HepG2 (cell line): ENCODE measurements at regions not wholly inside any gene's neighbourhood (a gene's known extent, or its start where the extent isn't known, plus 50 kb on each side); places are given as distances from the start of the nearest gene placed in this dataset.

Source experiments
- ATAC-seq: fragments of 200-7000 bp; cut with Tn5 transposase; 3 replicates; pipeline ENCODE4 v1.9.1; 2020; ENCODE audit warnings: mild to moderate bottlenecking, moderate library complexity
- BruUV-seq: library from RNA; stranded (reverse); fragments of 400-500 nt; replicated peaks from 2 replicates; lab custom pipeline; 2021; lab: Mats Ljungman, UMichigan
- CTCF ChIA-PET: fragments of 300-600 bp; formaldehyde crosslinking; extraction: SDS; loops from one replicate; lab custom pipeline; 2021; ENCODE audit warnings: low total read pairs, inconsistent platforms, low intra/inter-chr PET ratio; lab: Yijun Ruan, JAX
- POLR2A ChIA-PET: fragments of 350-600 bp; sonication (Branson Sonifier 250); formaldehyde crosslinking; loops from one replicate; lab custom pipeline; 2020; ENCODE audit warnings: antibody characterized with exemption, inconsistent platforms; lab: Yijun Ruan, JAX
- DNase-seq: peaks from one replicate; pipeline ENCODE4 v3.0.0-alpha.2; 2015; ENCODE audit warnings: low spot score
- FAIRE-seq: peaks from 3 replicates; lab custom pipeline; 2011; peaks lifted over from hg19 to GRCh38; lab: Jason Lieb, UNC
- H2AFZ ChIP-seq: one replicate; pipeline ENCODE4 v1.6.1; 2011; ENCODE audit warnings: low read length, inconsistent platforms
- H3K27ac ChIP-seq: fragments of 300-600 bp; 3 replicates; pipeline ENCODE4 v1.8.0; 2011; ENCODE audit warnings: mixed run types, mild to moderate bottlenecking, mixed read lengths, low read length, inconsistent platforms; ENCODE audit not compliant: insufficient read depth; ENCODE audit errors: extremely low read length
- H3K27me3 ChIP-seq, 2 experiments: fragments of 200-600 bp in 1 of 2; 2 replicates in 1 of 2; 3 replicates in 1 of 2; pipeline versions ENCODE4 v1.6.0 to v1.8.0; 2011; ENCODE audit warnings: low read length in 2 of 2, mild to moderate bottlenecking in 2 of 2, moderate library complexity in 2 of 2, inconsistent platforms in 1 of 2; ENCODE audit not compliant: insufficient read depth in 2 of 2, control insufficient read depth in 1 of 2
- H3K36me3 ChIP-seq, 2 experiments: fragments of 200-600 bp in 1 of 2; replicated peaks in 1 of 2; 2 replicates in 1 of 2; 3 replicates in 1 of 2; pipeline versions ENCODE4 v1.5.1 to v1.8.0; 2011; ENCODE audit warnings: low read length in 2 of 2, inconsistent platforms in 1 of 2; ENCODE audit not compliant: insufficient read depth in 2 of 2, control insufficient read depth in 1 of 2
- H3K4me1 ChIP-seq: 2 replicates; pipeline ENCODE4 v1.5.1; 2012; ENCODE audit warnings: low read length, inconsistent platforms; ENCODE audit not compliant: insufficient read depth
- H3K4me2 ChIP-seq: 2 replicates; pipeline ENCODE4 v1.6.0; 2011; ENCODE audit warnings: low read depth, low read length, inconsistent platforms
- H3K4me3 ChIP-seq, 3 experiments: fragments of 200-600 bp in 1 of 3; sonication (generic), shearing (Covaris generic) in 1 of 3; replicated peaks in 1 of 3; 2 replicates each; pipeline ENCODE4 v1.5.1; 2011 to 2016; ENCODE audit warnings: low read length in 3 of 3, inconsistent platforms in 2 of 3, low read depth in 2 of 3, mild to moderate bottlenecking in 2 of 3, control low read depth in 1 of 3, mixed read lengths in 1 of 3; ENCODE audit not compliant: insufficient read depth in 1 of 3
- H3K79me2 ChIP-seq: one replicate; pipeline ENCODE4 v1.6.1; 2011; ENCODE audit warnings: low read length, inconsistent platforms; ENCODE audit not compliant: insufficient read depth
- H3K9ac ChIP-seq: 2 replicates; pipeline ENCODE4 v1.6.0; 2011; ENCODE audit warnings: mild to moderate bottlenecking, low read depth, low read length, inconsistent platforms; ENCODE audit not compliant: insufficient read depth
- H3K9me3 ChIP-seq: 2 replicates; pipeline ENCODE4 v1.5.1; 2012; ENCODE audit warnings: mild to moderate bottlenecking, low read length
- H4K20me1 ChIP-seq: 2 replicates; pipeline ENCODE4 v1.6.0; 2011; ENCODE audit warnings: inconsistent platforms, mild to moderate bottlenecking, low read length, moderate library complexity; ENCODE audit not compliant: insufficient read depth
- CREM ChIP-seq, 2 experiments: sonication (generic) in 1 of 2; formaldehyde crosslinking in 1 of 2; IDR thresholded peaks; 2 replicates each; pipeline versions ENCODE4 v1.4.0 to v1.6.1; 2016 to 2020; ENCODE audit warnings: antibody characterized with exemption in 1 of 2, mild to moderate bottlenecking in 1 of 2, missing genetic modification reagents in 1 of 2
- PHF5A ChIP-seq: IDR thresholded peaks from one replicate; pipeline ENCODE4 v1.6.1; 2018; ENCODE audit warnings: low read depth, missing genetic modification reagents; ENCODE audit not compliant: unreplicated experiment
- SOX6 ChIP-seq, 2 experiments: fragments of 450-650 bp in 1 of 2; sonication (generic) in 1 of 2; formaldehyde crosslinking in 1 of 2; IDR thresholded peaks; 2 replicates each; pipeline versions ENCODE4 v1.4.0 to v1.6.1; 2017 to 2020; ENCODE audit warnings: antibody characterized with exemption in 1 of 2, mild to moderate bottlenecking in 1 of 2, missing genetic modification reagents in 1 of 2
- TBX2 ChIP-seq: sonication (generic); formaldehyde crosslinking; IDR thresholded peaks from 2 replicates; pipeline ENCODE4 v1.5.0; 2020; ENCODE audit warnings: missing genetic modification reagents, mild to moderate bottlenecking, borderline replicate concordance
- THAP9 ChIP-seq: sonication (generic); formaldehyde crosslinking; IDR thresholded peaks from 2 replicates; pipeline ENCODE4; 2020; ENCODE audit warnings: missing genetic modification reagents, mild to moderate bottlenecking, borderline replicate concordance
- ZNF558 ChIP-seq: sonication (generic); formaldehyde crosslinking; IDR thresholded peaks from 2 replicates; pipeline ENCODE4 v1.9.0; 2022; ENCODE audit warnings: mild to moderate bottlenecking, missing genetic modification reagents, borderline replicate concordance
- ZNF724P ChIP-seq: sonication (generic); formaldehyde crosslinking; IDR thresholded peaks from 2 replicates; pipeline ENCODE4 v1.8.0; 2022; ENCODE audit warnings: missing genetic modification reagents, borderline replicate concordance
- WGBS: methylation state at CpG from one replicate; pipeline ENCODE4 v1.1.6; 2017; ENCODE audit warnings: low lambda C conversion rate; 5-methylcytosine and 5-hydroxymethylcytosine counted together
- in situ Hi-C: cut with HindIII; loops from 2 replicates; pipeline ENCODE4 v1.10.0; 2017; ENCODE audit warnings: low pct_unique_long_range_greater_than_20kb; ENCODE audit not compliant: extremely low pct_ligation_motif_present
- intact Hi-C: fragments of 100-400 bp; cut with micrococcal nuclease; formaldehyde crosslinking; loops from one replicate; pipeline ENCODE4 v1.10.0; 2022; ENCODE audit not compliant: unreplicated experiment
- TF ChIP-seq, protein P1 (sequence below): sonication (generic); formaldehyde crosslinking; IDR thresholded peaks from 2 replicates; pipeline ENCODE4 v1.4.0; 2020; ENCODE audit warnings: missing genetic modification reagents, borderline replicate concordance
- TF ChIP-seq, protein P2 (sequence below): IDR thresholded peaks from 2 replicates; pipeline ENCODE4 v1.6.1; 2016
- TF ChIP-seq, protein P3 (sequence below): IDR thresholded peaks from 2 replicates; pipeline ENCODE4 v1.6.1; 2016; ENCODE audit warnings: low read depth, missing genetic modification reagents, missing compliant biosample characterization

DNA sequence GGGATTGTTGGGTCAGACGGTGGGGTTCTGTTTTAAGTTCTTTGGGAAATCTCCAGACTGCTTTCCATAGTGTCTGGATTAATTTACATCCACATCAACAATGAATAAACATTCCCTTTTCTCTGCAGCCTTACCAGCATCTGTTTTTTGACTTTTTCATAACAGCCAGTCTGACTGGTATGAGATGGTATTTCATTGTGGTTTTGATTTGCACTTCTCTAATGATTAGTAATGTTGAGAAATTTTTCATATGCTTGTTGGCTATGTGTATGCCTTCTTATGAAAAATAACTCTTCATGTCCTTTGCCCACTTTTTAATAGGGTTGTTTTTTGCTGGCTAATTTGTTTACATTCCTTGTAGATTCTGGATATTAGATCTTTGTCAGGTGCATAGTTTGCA lies 140.8 kb upstream of the CNTN1 start:
- Histone ChIP-seq H4K20me1 (no peaks in the 10 kb centered on the region), H2AFZ (no peak overlapping the region), H3K4me3 (no peak overlapping the region), H3K9ac (no peak overlapping the region), H3K4me1 (no peaks in the 10 kb centered on the region), H3K36me3 (no peaks in the 10 kb centered on the region), H3K4me2 (no peak overlapping the region), H3K9me3 (peaks cover 42% of the 10 kb centered on the region), H3K27me3 (no peaks in the 10 kb centered on the region), H3K79me2 (no peaks in the 10 kb centered on the region), H3K27ac (no peak overlapping the region)
- ATAC-seq (no peak), DNase-seq (no peak), FAIRE-seq (no peak)
- in situ Hi-C loops: no loop called here
- BruUV-seq: no TSS peak
- 12% methylated on average over 1 of the region's 1 CpG for WGBS
- CTCF ChIA-PET: no interaction called here
- intact Hi-C loops: no loop called here
- POLR2A ChIA-PET: no interaction called here
- TF ChIP-seq, protein P1, sequence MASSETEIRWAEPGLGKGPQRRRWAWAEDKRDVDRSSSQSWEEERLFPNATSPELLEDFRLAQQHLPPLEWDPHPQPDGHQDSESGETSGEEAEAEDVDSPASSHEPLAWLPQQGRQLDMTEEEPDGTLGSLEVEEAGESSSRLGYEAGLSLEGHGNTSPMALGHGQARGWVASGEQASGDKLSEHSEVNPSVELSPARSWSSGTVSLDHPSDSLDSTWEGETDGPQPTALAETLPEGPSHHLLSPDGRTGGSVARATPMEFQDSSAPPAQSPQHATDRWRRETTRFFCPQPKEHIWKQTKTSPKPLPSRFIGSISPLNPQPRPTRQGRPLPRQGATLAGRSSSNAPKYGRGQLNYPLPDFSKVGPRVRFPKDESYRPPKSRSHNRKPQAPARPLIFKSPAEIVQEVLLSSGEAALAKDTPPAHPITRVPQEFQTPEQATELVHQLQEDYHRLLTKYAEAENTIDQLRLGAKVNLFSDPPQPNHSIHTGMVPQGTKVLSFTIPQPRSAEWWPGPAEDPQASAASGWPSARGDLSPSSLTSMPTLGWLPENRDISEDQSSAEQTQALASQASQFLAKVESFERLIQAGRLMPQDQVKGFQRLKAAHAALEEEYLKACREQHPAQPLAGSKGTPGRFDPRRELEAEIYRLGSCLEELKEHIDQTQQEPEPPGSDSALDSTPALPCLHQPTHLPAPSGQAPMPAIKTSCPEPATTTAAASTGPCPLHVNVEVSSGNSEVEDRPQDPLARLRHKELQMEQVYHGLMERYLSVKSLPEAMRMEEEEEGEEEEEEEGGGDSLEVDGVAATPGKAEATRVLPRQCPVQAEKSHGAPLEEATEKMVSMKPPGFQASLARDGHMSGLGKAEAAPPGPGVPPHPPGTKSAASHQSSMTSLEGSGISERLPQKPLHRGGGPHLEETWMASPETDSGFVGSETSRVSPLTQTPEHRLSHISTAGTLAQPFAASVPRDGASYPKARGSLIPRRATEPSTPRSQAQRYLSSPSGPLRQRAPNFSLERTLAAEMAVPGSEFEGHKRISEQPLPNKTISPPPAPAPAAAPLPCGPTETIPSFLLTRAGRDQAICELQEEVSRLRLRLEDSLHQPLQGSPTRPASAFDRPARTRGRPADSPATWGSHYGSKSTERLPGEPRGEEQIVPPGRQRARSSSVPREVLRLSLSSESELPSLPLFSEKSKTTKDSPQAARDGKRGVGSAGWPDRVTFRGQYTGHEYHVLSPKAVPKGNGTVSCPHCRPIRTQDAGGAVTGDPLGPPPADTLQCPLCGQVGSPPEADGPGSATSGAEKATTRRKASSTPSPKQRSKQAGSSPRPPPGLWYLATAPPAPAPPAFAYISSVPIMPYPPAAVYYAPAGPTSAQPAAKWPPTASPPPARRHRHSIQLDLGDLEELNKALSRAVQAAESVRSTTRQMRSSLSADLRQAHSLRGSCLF (CRISPR knock-in tag): no peak
- no peak for TF ChIP-seq PHF5A
- TF ChIP-seq SOX6 (IDR thresholded peaks at IDR 0.05): no peak
- TF ChIP-seq SOX6 (CRISPR knock-in tag; IDR thresholded peaks at IDR 0.05): no peak
- no peak for TF ChIP-seq TBX2 (CRISPR knock-in tag)
- TF ChIP-seq, protein P2, sequence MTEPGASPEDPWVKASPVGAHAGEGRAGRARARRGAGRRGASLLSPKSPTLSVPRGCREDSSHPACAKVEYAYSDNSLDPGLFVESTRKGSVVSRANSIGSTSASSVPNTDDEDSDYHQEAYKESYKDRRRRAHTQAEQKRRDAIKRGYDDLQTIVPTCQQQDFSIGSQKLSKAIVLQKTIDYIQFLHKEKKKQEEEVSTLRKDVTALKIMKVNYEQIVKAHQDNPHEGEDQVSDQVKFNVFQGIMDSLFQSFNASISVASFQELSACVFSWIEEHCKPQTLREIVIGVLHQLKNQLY (CRISPR knock-in tag): no peak
- no peak for TF ChIP-seq ZNF558 (CRISPR knock-in tag)
- no peak for TF ChIP-seq THAP9 (CRISPR knock-in tag)
- no peak for TF ChIP-seq CREM (IDR thresholded peaks at IDR 0.05)
- no peak for TF ChIP-seq CREM (CRISPR knock-in tag; IDR thresholded peaks at IDR 0.05)
- TF ChIP-seq, protein P3, sequence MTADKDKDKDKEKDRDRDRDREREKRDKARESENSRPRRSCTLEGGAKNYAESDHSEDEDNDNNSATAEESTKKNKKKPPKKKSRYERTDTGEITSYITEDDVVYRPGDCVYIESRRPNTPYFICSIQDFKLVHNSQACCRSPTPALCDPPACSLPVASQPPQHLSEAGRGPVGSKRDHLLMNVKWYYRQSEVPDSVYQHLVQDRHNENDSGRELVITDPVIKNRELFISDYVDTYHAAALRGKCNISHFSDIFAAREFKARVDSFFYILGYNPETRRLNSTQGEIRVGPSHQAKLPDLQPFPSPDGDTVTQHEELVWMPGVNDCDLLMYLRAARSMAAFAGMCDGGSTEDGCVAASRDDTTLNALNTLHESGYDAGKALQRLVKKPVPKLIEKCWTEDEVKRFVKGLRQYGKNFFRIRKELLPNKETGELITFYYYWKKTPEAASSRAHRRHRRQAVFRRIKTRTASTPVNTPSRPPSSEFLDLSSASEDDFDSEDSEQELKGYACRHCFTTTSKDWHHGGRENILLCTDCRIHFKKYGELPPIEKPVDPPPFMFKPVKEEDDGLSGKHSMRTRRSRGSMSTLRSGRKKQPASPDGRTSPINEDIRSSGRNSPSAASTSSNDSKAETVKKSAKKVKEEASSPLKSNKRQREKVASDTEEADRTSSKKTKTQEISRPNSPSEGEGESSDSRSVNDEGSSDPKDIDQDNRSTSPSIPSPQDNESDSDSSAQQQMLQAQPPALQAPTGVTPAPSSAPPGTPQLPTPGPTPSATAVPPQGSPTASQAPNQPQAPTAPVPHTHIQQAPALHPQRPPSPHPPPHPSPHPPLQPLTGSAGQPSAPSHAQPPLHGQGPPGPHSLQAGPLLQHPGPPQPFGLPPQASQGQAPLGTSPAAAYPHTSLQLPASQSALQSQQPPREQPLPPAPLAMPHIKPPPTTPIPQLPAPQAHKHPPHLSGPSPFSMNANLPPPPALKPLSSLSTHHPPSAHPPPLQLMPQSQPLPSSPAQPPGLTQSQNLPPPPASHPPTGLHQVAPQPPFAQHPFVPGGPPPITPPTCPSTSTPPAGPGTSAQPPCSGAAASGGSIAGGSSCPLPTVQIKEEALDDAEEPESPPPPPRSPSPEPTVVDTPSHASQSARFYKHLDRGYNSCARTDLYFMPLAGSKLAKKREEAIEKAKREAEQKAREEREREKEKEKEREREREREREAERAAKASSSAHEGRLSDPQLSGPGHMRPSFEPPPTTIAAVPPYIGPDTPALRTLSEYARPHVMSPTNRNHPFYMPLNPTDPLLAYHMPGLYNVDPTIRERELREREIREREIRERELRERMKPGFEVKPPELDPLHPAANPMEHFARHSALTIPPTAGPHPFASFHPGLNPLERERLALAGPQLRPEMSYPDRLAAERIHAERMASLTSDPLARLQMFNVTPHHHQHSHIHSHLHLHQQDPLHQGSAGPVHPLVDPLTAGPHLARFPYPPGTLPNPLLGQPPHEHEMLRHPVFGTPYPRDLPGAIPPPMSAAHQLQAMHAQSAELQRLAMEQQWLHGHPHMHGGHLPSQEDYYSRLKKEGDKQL (CRISPR knock-in tag): no peak
- TF ChIP-seq ZNF724P (CRISPR knock-in tag): no peak
